ENCODE measurements at regions not wholly inside any gene's neighbourhood (a gene's known extent, or its start where the extent isn't known, plus 50 kb on each side); places are given as distances from the start of the nearest gene placed in this dataset.

- H3K27ac ChIP-seq (ENCODE audit: control insufficient read depth, insufficient read depth), result no peak overlapping the region
- WGBS (ENCODE audit: insufficient coverage, insufficient replicate concordance, low lambda C conversion rate, missing lambda C conversion rate), result 17% methylated on average over 7 of the region's 7 CpGs
- in situ Hi-C loops (cut with MboI) (no loop called here), intact Hi-C loops (cut with micrococcal nuclease; ENCODE audit: unreplicated experiment) (no loop called here)
- H3K36me3 ChIP-seq (ENCODE audit: control insufficient read depth in 2 of 2, insufficient read depth in 2 of 2, low read length in 1 of 2), result no peaks in the 10 kb centered on the region
- POLR2A ChIA-PET, result no interaction called here
- RAD21 ChIA-PET (ENCODE audit: unreplicated experiment), result no interaction called here
- FAIRE-seq (no peak), DNase-seq (ENCODE audit: low read depth, low spot score) (no peak), ATAC-seq (no peak)
- SMC1A ChIA-PET (ENCODE audit: uncharacterized antibody, unreplicated experiment), result no interaction called here
- no peak overlapping the region for H2AFZ ChIP-seq (ENCODE audit: control insufficient read depth, low read depth, low read length)
- H4K20me1 ChIP-seq (ENCODE audit: control insufficient read depth, insufficient read depth), result no peaks in the 10 kb centered on the region
- no peaks in the 10 kb centered on the region for H3K79me2 ChIP-seq (ENCODE audit: control insufficient read depth, insufficient read depth, low read length)
- no TSS peak for BruUV-seq (replicated peaks)
- H3K27me3 ChIP-seq (replicated peaks in 1 of 2; ENCODE audit: control insufficient read depth in 2 of 2, insufficient read depth in 2 of 2, low read length in 1 of 2), result peaks cover 0 to 1% of the 10 kb centered on the region in 2 experiments; a peak in 2 of 4 replicates
- H3K4me2 ChIP-seq (ENCODE audit: control insufficient read depth, insufficient read depth), result no peak overlapping the region
- H3K9me3 ChIP-seq (replicated peaks; ENCODE audit: control insufficient read depth, insufficient read depth, low read length), result no peaks in the 10 kb centered on the region
- H3K4me1 ChIP-seq (ENCODE audit: control insufficient read depth, insufficient read depth, low read length), result no peaks in the 10 kb centered on the region
- no peak overlapping the region for H3K9ac ChIP-seq (ENCODE audit: control insufficient read depth, insufficient read depth, low read length)
- CTCF ChIA-PET, result no interaction called here
- no peak overlapping the region for H3K4me3 ChIP-seq
- TF ChIP-seq SRF (IDR thresholded peaks at IDR 0.05; ENCODE audit: low read depth in 2 of 2, low read length in 2 of 2) (no peak), TCF3 (IDR thresholded peaks at IDR 0.05; ENCODE audit: borderline replicate concordance, insufficient read depth, low read depth, low read length) (no peak), IRF4 (IDR thresholded peaks at IDR 0.05; ENCODE audit: low read depth, low read length) (no peak), ZNF622 (IDR thresholded peaks at IDR 0.05) (no peak), HDAC6 (IDR thresholded peaks at IDR 0.05; ENCODE audit: unreplicated experiment) (no peak), LARP7 (IDR thresholded peaks at IDR 0.05) (no peak), EGR1 (IDR thresholded peaks at IDR 0.05; ENCODE audit: borderline replicate concordance in 1 of 2, low read depth in 2 of 2, low read length in 2 of 2) (no peak), MTA3 (IDR thresholded peaks at IDR 0.05; ENCODE audit: borderline replicate concordance, low read length) (no peak), CHD2 (IDR thresholded peaks at IDR 0.05; ENCODE audit: borderline replicate concordance, low read depth, low read length) (no peak), ZBTB4 (CRISPR knock-in tag; IDR thresholded peaks at IDR 0.05) (no peak), HDGF (IDR thresholded peaks at IDR 0.05) (no peak), TAF1 (IDR thresholded peaks at IDR 0.05; ENCODE audit: borderline replicate concordance, low read depth, low read length) (no peak), STAT3 (IDR thresholded peaks at IDR 0.05; ENCODE audit: low read depth, low read length) (no peak), ASH2L (IDR thresholded peaks at IDR 0.05; ENCODE audit: borderline replicate concordance, low read depth) (no peak), IKZF1 (conservative IDR thresholded peaks at IDR 0.05) (no peak), ZBTB33 (IDR thresholded peaks at IDR 0.05) (no peak)
- TF ChIP-seq, protein P1, sequence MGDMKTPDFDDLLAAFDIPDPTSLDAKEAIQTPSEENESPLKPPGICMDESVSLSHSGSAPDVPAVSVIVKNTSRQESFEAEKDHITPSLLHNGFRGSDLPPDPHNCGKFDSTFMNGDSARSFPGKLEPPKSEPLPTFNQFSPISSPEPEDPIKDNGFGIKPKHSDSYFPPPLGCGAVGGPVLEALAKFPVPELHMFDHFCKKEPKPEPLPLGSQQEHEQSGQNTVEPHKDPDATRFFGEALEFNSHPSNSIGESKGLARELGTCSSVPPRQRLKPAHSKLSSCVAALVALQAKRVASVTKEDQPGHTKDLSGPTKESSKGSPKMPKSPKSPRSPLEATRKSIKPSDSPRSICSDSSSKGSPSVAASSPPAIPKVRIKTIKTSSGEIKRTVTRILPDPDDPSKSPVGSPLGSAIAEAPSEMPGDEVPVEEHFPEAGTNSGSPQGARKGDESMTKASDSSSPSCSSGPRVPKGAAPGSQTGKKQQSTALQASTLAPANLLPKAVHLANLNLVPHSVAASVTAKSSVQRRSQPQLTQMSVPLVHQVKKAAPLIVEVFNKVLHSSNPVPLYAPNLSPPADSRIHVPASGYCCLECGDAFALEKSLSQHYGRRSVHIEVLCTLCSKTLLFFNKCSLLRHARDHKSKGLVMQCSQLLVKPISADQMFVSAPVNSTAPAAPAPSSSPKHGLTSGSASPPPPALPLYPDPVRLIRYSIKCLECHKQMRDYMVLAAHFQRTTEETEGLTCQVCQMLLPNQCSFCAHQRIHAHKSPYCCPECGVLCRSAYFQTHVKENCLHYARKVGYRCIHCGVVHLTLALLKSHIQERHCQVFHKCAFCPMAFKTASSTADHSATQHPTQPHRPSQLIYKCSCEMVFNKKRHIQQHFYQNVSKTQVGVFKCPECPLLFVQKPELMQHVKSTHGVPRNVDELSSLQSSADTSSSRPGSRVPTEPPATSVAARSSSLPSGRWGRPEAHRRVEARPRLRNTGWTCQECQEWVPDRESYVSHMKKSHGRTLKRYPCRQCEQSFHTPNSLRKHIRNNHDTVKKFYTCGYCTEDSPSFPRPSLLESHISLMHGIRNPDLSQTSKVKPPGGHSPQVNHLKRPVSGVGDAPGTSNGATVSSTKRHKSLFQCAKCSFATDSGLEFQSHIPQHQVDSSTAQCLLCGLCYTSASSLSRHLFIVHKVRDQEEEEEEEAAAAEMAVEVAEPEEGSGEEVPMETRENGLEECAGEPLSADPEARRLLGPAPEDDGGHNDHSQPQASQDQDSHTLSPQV (IDR thresholded peaks at IDR 0.05), result no peak
These were observed 295.6 kb downstream of the FGFR2 start for GRCh38 chr10:121302541-121303180.

Measured in GM12878 (cell line).